Thoracic aorta (tissue), 2 donors: ENCODE measurements at regions not wholly inside any gene's neighbourhood (a gene's known extent, or its start where the extent isn't known, plus 50 kb on each side); places are given as distances from the start of the nearest gene placed in this dataset.

Experiments
- ATAC-seq: fragments of 150-250 bp; one replicate; pipeline ENCODE4 v1.8.0; 2017; ENCODE audit warnings: low read depth; ENCODE audit not compliant: insufficient number of reproducible peaks, low FRiP score
- DNase-seq: peaks from one replicate; pipeline ENCODE4 v3.0.0-alpha.2; 2020; ENCODE audit warnings: low spot score
- H3K27ac ChIP-seq, 2 donors: fragments of 200-600 bp; sonication (generic); 1 replicate in 1 of 2; 2 replicates in 1 of 2; pipeline ENCODE4 v1.5.1; 2016; ENCODE audit warnings: mild to moderate bottlenecking in 2 of 2, moderate library complexity in 2 of 2
- H3K27me3 ChIP-seq: fragments of 200-600 bp; sonication (generic); replicated peaks from 2 replicates; pipeline ENCODE4 v1.6.0; 2016; ENCODE audit warnings: mild to moderate bottlenecking; ENCODE audit not compliant: insufficient read depth
- H3K36me3 ChIP-seq: fragments of 200-600 bp; sonication (generic); one replicate; pipeline ENCODE4 v1.5.1; 2016
- H3K4me1 ChIP-seq, 2 donors: fragments of 200-600 bp; sonication (generic); 1 replicate in 1 of 2; 2 replicates in 1 of 2; pipeline versions ENCODE4 v1.5.1 to v1.6.0; 2016; ENCODE audit warnings: low read depth in 2 of 2, mild to moderate bottlenecking in 1 of 2; ENCODE audit not compliant: control insufficient read depth in 1 of 2
- H3K4me3 ChIP-seq: fragments of 200-600 bp; sonication (generic); 2 replicates; pipeline ENCODE4 v1.5.1; 2016; ENCODE audit warnings: mild to moderate bottlenecking
- H3K9me3 ChIP-seq: fragments of 200-600 bp; sonication (generic); 2 replicates; pipeline ENCODE4 v1.5.1; 2016
- CTCF ChIP-seq: fragments of 200-600 bp; sonication (generic); IDR thresholded peaks from one replicate; pipeline ENCODE4 v1.5.1; 2019; ENCODE audit warnings: antibody characterized with exemption

DNA sequence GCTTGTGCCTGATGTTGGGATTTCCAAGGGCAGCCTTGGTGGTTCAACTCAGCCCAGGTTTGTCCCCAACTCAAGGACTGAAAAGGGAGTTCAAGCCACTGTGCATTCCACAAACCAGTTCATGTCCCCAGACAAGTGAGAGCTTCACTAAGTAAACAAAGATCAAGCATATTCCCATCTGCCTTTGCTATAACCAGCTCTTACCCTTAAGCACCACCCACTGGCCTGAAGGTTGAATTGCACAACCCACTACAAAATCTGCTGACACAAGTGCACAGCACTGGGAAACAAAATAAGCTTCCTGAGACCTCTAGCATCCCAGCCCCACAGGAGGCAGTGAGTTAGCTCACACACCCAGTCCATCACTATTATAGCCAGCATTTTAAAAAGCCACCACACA, 516.7 kb downstream of the NR4A2 start:
- ATAC-seq (no peak), DNase-seq (no peak)
- no peak overlapping the region for H3K27ac ChIP-seq
- H3K9me3 ChIP-seq, result no peaks in the 10 kb centered on the region
- no peaks in the 10 kb centered on the region for H3K4me1 ChIP-seq
- no peak for TF ChIP-seq CTCF
- no peaks in the 10 kb centered on the region for H3K36me3 ChIP-seq
- no peak overlapping the region for H3K4me3 ChIP-seq
- no peaks in the 10 kb centered on the region for H3K27me3 ChIP-seq

DNA sequence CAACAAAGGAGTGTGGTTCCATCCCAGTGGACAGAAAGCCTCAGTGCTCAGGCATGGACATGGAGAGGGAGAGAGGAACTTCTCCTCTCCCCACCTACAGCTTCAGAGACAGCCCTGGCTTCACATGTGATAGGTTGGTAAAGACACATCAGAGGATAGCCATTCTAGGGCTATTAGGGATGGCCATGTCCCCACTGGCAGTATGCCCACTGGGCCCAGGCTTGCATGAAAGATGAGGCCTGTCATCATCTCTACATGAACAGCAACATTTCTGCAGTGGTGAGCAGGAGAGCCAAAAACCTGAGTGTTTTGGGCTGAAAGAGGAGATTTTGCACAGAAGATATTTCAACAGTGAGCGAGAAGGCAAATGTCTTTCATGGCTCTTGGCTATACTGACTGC, 517.2 kb downstream of the NR4A2 start:
- Histone ChIP-seq H3K4me1 (no peaks in the 10 kb centered on the region), H3K9me3 (no peaks in the 10 kb centered on the region), H3K36me3 (no peaks in the 10 kb centered on the region), H3K27me3 (no peaks in the 10 kb centered on the region), H3K4me3 (no peak overlapping the region), H3K27ac (no peak overlapping the region)
- TF ChIP-seq CTCF, result no peak
- ATAC-seq (no peak), DNase-seq (no peak)

DNA sequence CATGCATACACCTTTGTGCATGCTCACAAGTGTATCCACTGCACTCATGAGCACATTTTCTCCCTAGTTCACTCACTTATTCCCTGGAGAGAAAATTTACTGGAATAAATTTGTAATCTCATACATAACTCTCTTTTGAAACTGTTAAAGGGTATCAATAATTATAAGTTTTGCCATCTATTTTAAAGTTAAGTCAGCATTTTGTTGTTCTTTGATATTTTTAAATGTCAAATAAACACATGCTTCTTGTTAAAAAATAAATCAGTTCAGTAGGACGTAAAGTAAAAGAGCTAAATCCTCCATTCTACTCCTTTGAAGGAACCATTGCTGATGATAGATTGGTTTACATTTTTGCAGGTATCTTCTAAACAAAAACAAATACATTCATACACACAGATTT, 522.1 kb downstream of the NR4A2 start:
- no peak for DNase-seq
- Histone ChIP-seq H3K36me3 (no peaks in the 10 kb centered on the region), H3K27ac (no peak overlapping the region), H3K4me1 (no peaks in the 10 kb centered on the region), H3K27me3 (no peaks in the 10 kb centered on the region), H3K9me3 (no peaks in the 10 kb centered on the region), H3K4me3 (no peak overlapping the region)
- no peak for ATAC-seq
- no peak for TF ChIP-seq CTCF

DNA sequence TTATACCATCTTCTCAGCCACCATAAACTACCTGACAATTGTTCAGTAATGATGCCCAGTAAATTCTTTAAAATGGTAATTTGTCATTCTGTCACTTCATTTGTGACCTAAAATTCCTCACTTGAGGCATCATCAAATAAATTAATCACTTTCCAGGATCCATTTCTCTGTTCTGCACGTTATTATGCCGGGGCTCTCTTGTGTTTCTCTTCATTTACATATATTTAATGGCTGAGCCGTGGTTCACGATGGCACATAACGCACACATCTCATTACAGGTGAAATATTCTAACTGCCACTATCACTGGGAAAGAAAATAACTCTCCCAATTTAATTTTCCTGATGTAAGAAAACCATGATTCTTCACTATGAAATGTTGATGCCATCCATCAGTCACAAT, 529.6 kb downstream of the NR4A2 start:
- no peak overlapping the region for H3K27ac ChIP-seq
- no peak overlapping the region for H3K4me3 ChIP-seq
- H3K27me3 ChIP-seq, result no peaks in the 10 kb centered on the region
- DNase-seq, result no peak
- H3K36me3 ChIP-seq, result no peaks in the 10 kb centered on the region
- TF ChIP-seq CTCF, result no peak
- ATAC-seq, result no peak
- H3K9me3 ChIP-seq, result no peaks in the 10 kb centered on the region
- no peaks in the 10 kb centered on the region for H3K4me1 ChIP-seq

DNA sequence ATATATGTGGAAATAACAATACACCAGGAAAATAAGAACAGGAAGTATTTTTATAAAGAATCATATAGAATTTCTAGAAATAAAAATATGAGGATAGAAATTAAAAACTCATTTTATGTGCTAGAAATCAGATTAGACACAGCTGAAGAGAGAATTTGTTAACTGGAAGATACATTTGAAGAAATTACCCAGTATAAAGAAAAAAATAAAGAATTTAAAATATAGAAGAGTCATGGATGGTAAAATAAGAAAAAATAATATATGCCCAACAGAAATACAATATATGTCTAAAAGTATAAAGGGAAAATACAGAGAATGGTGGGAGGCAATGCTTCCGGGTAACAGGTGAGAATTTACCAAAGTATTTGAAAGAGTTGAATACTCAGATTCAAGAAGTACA, 539.9 kb downstream of the NR4A2 start:
- no peak for ATAC-seq
- no peaks in the 10 kb centered on the region for H3K27me3 ChIP-seq
- no peaks in the 10 kb centered on the region for H3K4me1 ChIP-seq
- H3K4me3 ChIP-seq, result no peak overlapping the region
- no peaks in the 10 kb centered on the region for H3K36me3 ChIP-seq
- DNase-seq, result no peak
- H3K9me3 ChIP-seq, result peaks cover 10% of the 10 kb centered on the region
- H3K27ac ChIP-seq, result no peak overlapping the region
- no peak for TF ChIP-seq CTCF
